Stomach (tissue), 8 donors: ENCODE measurements at regions not wholly inside any gene's neighbourhood (a gene's known extent, or its start where the extent isn't known, plus 50 kb on each side); places are given as distances from the start of the nearest gene placed in this dataset.
"Not testable (repeated sequence)": the region's sequence is repeated elsewhere in the genome, so short reads cannot be mapped to it uniquely, and the experiment has no call there.

Experiments
- DNase-seq, 2 donors: peaks; one replicate each; pipeline versions ENCODE4 v3.0.0 to v3.0.0-alpha.2; 2013 to 2019
- H3K27ac ChIP-seq, 5 donors: fragments of 200-600 bp in 4 of 5; sonication (generic) in 4 of 5; one replicate each; pipeline ENCODE4 v1.5.1; 2013 to 2019; ENCODE audit warnings: mild to moderate bottlenecking in 1 of 5, moderate library complexity in 1 of 5
- H3K27me3 ChIP-seq, 3 donors: fragments of 200-600 bp; sonication (generic); one replicate each; pipeline ENCODE4 v1.5.1; 2017 to 2019; ENCODE audit warnings: mixed run types in 1 of 3
- H3K36me3 ChIP-seq, 4 donors: fragments of 200-600 bp; sonication (generic); 1 replicate in 3 of 4; 2 replicates in 1 of 4; pipeline ENCODE4 v1.5.1; 2016 to 2019
- H3K4me1 ChIP-seq, 4 donors: fragments of 200-600 bp; sonication (generic); one replicate each; pipeline ENCODE4 v1.5.1; 2016 to 2019
- H3K4me3 ChIP-seq, 4 donors: fragments of 200-600 bp; sonication (generic) in 3 of 4; one replicate each; pipeline ENCODE4 v1.5.1; 2016 to 2019; ENCODE audit warnings: mild to moderate bottlenecking in 1 of 4
- H3K9me3 ChIP-seq, 4 donors: fragments of 200-600 bp; sonication (generic); one replicate each; pipeline ENCODE4 v1.5.1; 2016 to 2019
- CTCF ChIP-seq, 7 experiments: fragments of 450-650 bp in 4 of 7; fragments of 200-600 bp in 3 of 7; sonication (generic) in 3 of 7; IDR thresholded peaks; one replicate each; pipeline ENCODE4 v1.5.1; 2016 to 2019; ENCODE audit warnings: antibody characterized with exemption in 7 of 7, control low read depth in 2 of 7, mild to moderate bottlenecking in 1 of 7
- EP300 ChIP-seq: sonication (generic); formaldehyde crosslinking; IDR thresholded peaks from one replicate; pipeline ENCODE4 v1.6.1; 2017; ENCODE audit warnings: antibody characterized with exemption
- POLR2A ChIP-seq, 4 donors: fragments of 450-650 bp; IDR thresholded peaks; one replicate each; pipeline ENCODE4 v1.6.1; 2016; ENCODE audit warnings: antibody characterized with exemption in 4 of 4, control low read depth in 2 of 4, mild to moderate bottlenecking in 1 of 4, moderate library complexity in 1 of 4
- POLR2AphosphoS5 ChIP-seq, 3 donors: sonication (generic); formaldehyde crosslinking; IDR thresholded peaks; one replicate each; pipeline ENCODE4 v1.6.1; 2016; ENCODE audit warnings: antibody characterized with exemption in 3 of 3
- WGBS, 5 donors: extraction: QIAGEN DNeasy Blood & Tissue Kit in 3 of 5; methylation state at CpG; one replicate each; pipeline versions ENCODE4 v1.1.5 to v1.1.7; 2013 to 2018; 5-methylcytosine and 5-hydroxymethylcytosine counted together
- intact Hi-C: fragments of 100-400 bp; cut with DNase I; formaldehyde crosslinking; loops from one replicate; pipeline ENCODE4 v1.15.1; 2023; ENCODE audit warnings: low total_unique reads
- donor health status: healthy with polysubstance abuse.
- donor health status: Bipolar disorder and iron deficiency.
- donor health status: healthy.

DNA sequence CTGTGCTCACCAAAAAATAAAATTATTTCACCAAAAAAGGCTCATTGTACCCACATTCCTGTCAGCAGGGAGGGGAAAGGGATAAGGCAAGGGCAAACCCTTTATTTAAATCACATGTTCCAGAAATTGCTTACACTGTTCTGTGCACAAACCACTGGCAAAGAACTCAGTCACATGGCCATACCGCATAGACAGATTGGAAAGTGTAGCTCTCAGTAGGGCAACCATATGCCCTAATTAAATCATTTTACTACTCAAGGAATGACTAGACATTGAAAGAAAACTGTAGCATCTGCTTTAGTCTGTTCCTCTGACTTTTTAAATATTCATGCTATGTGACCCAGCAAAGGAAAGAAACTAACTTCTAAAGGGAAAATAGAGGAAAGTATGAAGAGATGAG lies 119.2 kb upstream of the FAM241A start:
- H3K27ac ChIP-seq: no peak overlapping the region
- no peak for DNase-seq
- no peaks in the 10 kb centered on the region for H3K36me3 ChIP-seq
- H3K9me3 ChIP-seq: no peaks in the 10 kb centered on the region
- peaks cover 0 to 4% (median 0%) of the 10 kb centered on the region in 3 donors for H3K27me3 ChIP-seq
- WGBS, 5 donors: 60 to 91% (median 80%) methylated on average over 1 of the region's 1 CpG
- no peak for TF ChIP-seq POLR2A (IDR thresholded peaks at IDR 0.05)
- no peak for TF ChIP-seq EP300
- no peak for TF ChIP-seq CTCF (IDR thresholded peaks at IDR 0.05)
- TF ChIP-seq POLR2AphosphoS5 (IDR thresholded peaks at IDR 0.05): no peak
- H3K4me1 ChIP-seq: no peaks in the 10 kb centered on the region
- intact Hi-C loops: no loop called here
- no peak overlapping the region for H3K4me3 ChIP-seq

GRCh38 chr4:112029771-112030171 lies 115.5 kb upstream of the FAM241A start:
- Histone ChIP-seq H3K36me3 (no peaks in the 10 kb centered on the region), H3K4me3 (no peak overlapping the region), H3K27me3 (peaks cover 0 to 12% (median 0%) of the 10 kb centered on the region in 3 donors), H3K9me3 (no peaks in the 10 kb centered on the region), H3K27ac (no peak overlapping the region), H3K4me1 (no peaks in the 10 kb centered on the region)
- peak in 1 of 2 donors; percentile 10 for DNase-seq
- WGBS, 5 donors: 67 to 81% (median 70%) methylated on average over 8 of the region's 8 CpGs
- intact Hi-C loops: no loop called here
- no peak for TF ChIP-seq CTCF (IDR thresholded peaks at IDR 0.05)
- no peak for TF ChIP-seq POLR2AphosphoS5 (IDR thresholded peaks at IDR 0.05)
- TF ChIP-seq POLR2A (IDR thresholded peaks at IDR 0.05): no peak
- TF ChIP-seq EP300: no peak

DNA sequence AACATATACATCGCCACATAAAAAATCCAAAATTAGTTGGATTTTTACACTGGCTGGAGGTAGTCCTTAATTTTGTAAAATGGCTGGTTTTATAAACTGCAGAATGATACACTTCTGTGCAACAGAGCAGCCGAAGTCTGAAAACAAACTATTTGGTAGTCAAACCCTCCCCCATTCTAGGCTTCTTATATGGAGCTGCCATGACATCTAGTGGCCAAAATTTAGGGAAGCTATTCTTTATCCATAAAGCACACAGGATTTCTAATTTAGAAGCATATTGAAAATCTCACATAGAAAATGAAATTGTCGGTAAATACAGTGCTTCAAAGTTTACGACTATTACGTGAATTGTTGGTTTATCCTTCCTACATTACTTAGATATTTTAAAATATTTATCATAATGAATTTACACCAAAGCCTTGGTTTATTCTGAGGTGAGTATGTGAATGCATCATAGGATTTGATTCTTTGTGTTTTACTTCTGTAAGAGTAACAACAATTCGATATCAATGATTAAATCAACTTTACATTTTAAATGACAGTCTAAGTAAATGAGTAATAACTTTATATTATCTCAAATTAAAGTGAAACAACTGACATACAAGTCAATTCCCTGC lies 113.4 kb upstream of the FAM241A start:
- Histone ChIP-seq H3K27ac (no peak overlapping the region), H3K4me3 (no peak overlapping the region), H3K36me3 (no peaks in the 10 kb centered on the region), H3K9me3 (no peaks in the 10 kb centered on the region), H3K4me1 (no peaks in the 10 kb centered on the region), H3K27me3 (peaks cover 0 to 17% (median 0%) of the 10 kb centered on the region in 3 donors)
- intact Hi-C loops: no loop called here
- TF ChIP-seq EP300 (no peak), POLR2A (IDR thresholded peaks at IDR 0.05) (no peak), CTCF (IDR thresholded peaks at IDR 0.05) (peak in 4 of 7 experiments; percentile 14 to 44 (median 38)), POLR2AphosphoS5 (IDR thresholded peaks at IDR 0.05) (no peak)
- peak in 1 of 2 donors; percentile 71 for DNase-seq
- 9 to 18% (median 16%) methylated on average over 6 of the region's 6 CpGs for WGBS, 5 donors

DNA sequence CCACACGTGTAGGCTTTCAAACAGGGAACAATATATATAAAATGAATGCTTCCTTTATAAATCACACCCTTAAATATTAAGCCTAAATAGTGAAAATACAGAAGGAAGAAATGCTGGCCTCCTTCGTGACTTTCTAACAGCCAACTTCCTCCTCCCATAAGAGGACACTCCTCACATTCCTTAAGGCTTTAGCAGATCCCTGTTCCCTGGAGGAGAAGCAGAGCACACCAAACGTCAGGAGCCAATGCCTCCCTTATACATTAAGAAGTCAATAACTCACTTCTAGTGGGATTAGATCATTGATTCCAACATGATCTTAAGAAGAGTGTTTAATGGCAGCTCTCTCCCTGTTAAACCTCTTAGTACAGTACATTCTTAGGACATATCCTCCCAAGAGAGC lies 108.4 kb upstream of the FAM241A start:
- 10 to 25% (median 20%) methylated on average over 3 of the region's 3 CpGs for WGBS, 5 donors
- no peak for TF ChIP-seq EP300
- Histone ChIP-seq H3K9me3 (no peaks in the 10 kb centered on the region), H3K27ac (no peak overlapping the region), H3K4me3 (no peak overlapping the region), H3K4me1 (no peaks in the 10 kb centered on the region), H3K36me3 (no peaks in the 10 kb centered on the region), H3K27me3 (peaks cover 0 to 13% (median 0%) of the 10 kb centered on the region in 3 donors)
- peak in 1 of 2 donors; percentile 10 for DNase-seq
- intact Hi-C loops: no loop called here

GRCh38 chr4:112038861-112039260 lies 106.4 kb upstream of the FAM241A start:
- DNase-seq: no peak
- 73 to 90% (median 77%) methylated on average over 2 of the region's 2 CpGs for WGBS, 5 donors
- no peak overlapping the region for H3K27ac ChIP-seq
- H3K4me3 ChIP-seq: no peak overlapping the region
- intact Hi-C loops: no loop called here
- H3K4me1 ChIP-seq: no peaks in the 10 kb centered on the region
- TF ChIP-seq POLR2A (IDR thresholded peaks at IDR 0.05): no peak
- TF ChIP-seq CTCF (IDR thresholded peaks at IDR 0.05): no peak
- no peak for TF ChIP-seq EP300
- H3K36me3 ChIP-seq: no peaks in the 10 kb centered on the region
- peaks cover 0 to 5% (median 0%) of the 10 kb centered on the region in 3 donors for H3K27me3 ChIP-seq
- H3K9me3 ChIP-seq: no peaks in the 10 kb centered on the region

DNA sequence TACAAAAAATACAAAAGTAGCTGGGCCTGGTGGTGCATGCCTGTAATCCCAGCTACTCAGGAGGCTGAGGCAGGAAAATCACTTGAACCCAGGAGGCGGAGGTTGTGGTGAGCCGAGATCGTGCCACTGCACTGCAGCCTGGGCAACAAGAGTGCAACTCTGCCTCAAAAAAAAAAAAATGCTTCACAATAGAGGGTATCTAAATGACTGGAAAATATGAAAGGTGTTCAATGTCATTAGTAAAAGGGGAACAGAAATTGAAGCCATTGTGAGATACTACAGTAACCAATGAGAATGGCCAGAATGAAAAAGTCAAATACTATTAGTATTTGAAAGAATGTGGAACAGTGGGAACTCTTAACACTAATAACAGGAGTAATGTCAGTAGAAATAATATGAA lies 96.1 kb upstream of the FAM241A start:
- H3K4me3 ChIP-seq, intact Hi-C loops, DNase-seq, H3K4me1 ChIP-seq, H3K27me3 ChIP-seq, H3K36me3 ChIP-seq, H3K9me3 ChIP-seq, H3K27ac ChIP-seq: not testable (repeated sequence)
- WGBS, 5 donors: 91 to 98% (median 96%) methylated on average over 3 of the region's 3 CpGs
